ENCODE measurements at regions not wholly inside any gene's neighbourhood (a gene's known extent, or its start where the extent isn't known, plus 50 kb on each side); places are given as distances from the start of the nearest gene placed in this dataset.

GRCh38 chr1:95542936-95543335, 308.9 kb downstream of the RWDD3 start:
- intact Hi-C loops (cut with micrococcal nuclease), result no loop called here
- Histone ChIP-seq H3K27ac (ENCODE audit: insufficient read depth, low read depth, low read length) (no peak overlapping the region), H3K27me3 (ENCODE audit: control insufficient read depth in 2 of 2, insufficient read depth in 2 of 2, low read length in 2 of 2) (no peaks in the 10 kb centered on the region), H3K9me3 (replicated peaks; ENCODE audit: control insufficient read depth, insufficient read depth, low read length) (no peaks in the 10 kb centered on the region), H2AFZ (ENCODE audit: low read depth, low read length) (no peak overlapping the region), H4K20me1 (replicated peaks; ENCODE audit: control insufficient read depth, extremely low read depth, insufficient read depth, low read length) (no peaks in the 10 kb centered on the region), H3K4me1 (ENCODE audit: control insufficient read depth, extremely low read depth, insufficient read depth, low read length) (no peaks in the 10 kb centered on the region), H3K4me3 (replicated peaks in 1 of 3; ENCODE audit: insufficient read depth in 1 of 3, low read depth in 1 of 3, low read length in 3 of 3) (no peak overlapping the region), H3K4me2 (ENCODE audit: insufficient read depth, low read length) (no peak overlapping the region), H3K36me3 (ENCODE audit: control insufficient read depth in 2 of 2, extremely low read depth in 1 of 2, insufficient read depth in 2 of 2, low read length in 2 of 2) (no peaks in the 10 kb centered on the region), H3K9ac (replicated peaks; ENCODE audit: extremely low read depth, insufficient read depth, low read length) (no peak overlapping the region), H3K79me2 (ENCODE audit: control insufficient read depth, insufficient read depth, low read length) (no peaks in the 10 kb centered on the region), H3K9me1 (replicated peaks; ENCODE audit: control insufficient read depth, extremely low read depth, insufficient read depth, low read length) (no peaks in the 10 kb centered on the region)
- POLR2A ChIA-PET, result no interaction called here
- dilution Hi-C loops (cut with MboI; ENCODE audit: extremely low pct_ligation_motif_present, low sequenced_read_pairs), result no loop called here
- FAIRE-seq (no peak), DNase-seq (ENCODE audit: low read depth, low spot score) (no peak)
- no TSS peak for BruUV-seq (replicated peaks)
- CTCF ChIA-PET, result no interaction called here
- no peak for TF ChIP-seq FOS (IDR thresholded peaks at IDR 0.05; ENCODE audit: borderline replicate concordance, insufficient read depth, low read length)
- TF ChIP-seq POLR2A (IDR thresholded peaks at IDR 0.05; ENCODE audit: low read depth, low read length), result no peak
- no peak for TF ChIP-seq CTCF (IDR thresholded peaks at IDR 0.05; ENCODE audit: extremely low read depth in 1 of 2, insufficient read depth in 1 of 2, low read depth in 1 of 2, low read length in 2 of 2)
- no peak for TF ChIP-seq EZH2 (IDR thresholded peaks at IDR 0.05; ENCODE audit: borderline replicate concordance, low read depth, low read length, severe bottlenecking)
- TF ChIP-seq, protein P1, sequence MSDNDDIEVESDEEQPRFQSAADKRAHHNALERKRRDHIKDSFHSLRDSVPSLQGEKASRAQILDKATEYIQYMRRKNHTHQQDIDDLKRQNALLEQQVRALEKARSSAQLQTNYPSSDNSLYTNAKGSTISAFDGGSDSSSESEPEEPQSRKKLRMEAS (IDR thresholded peaks at IDR 0.05; ENCODE audit: insufficient read depth, insufficient read length), result no peak
- TF ChIP-seq GATA2 (IDR thresholded peaks at IDR 0.05; ENCODE audit: insufficient read depth, insufficient read length, low read depth, low read length), result no peak
- TF ChIP-seq MYC (IDR thresholded peaks at IDR 0.05; ENCODE audit: low read depth, low read length), result no peak
- TF ChIP-seq POLR2AphosphoS5 (IDR thresholded peaks at IDR 0.05; ENCODE audit: insufficient read depth, low read depth, low read length), result no peak
- no peak for TF ChIP-seq JUN (IDR thresholded peaks at IDR 0.05; ENCODE audit: borderline replicate concordance, insufficient read depth, insufficient read length, low read depth)

Data from endothelial cell of umbilical vein (primary cell).